ENCODE measurements at regions not wholly inside any gene's neighbourhood (a gene's known extent, or its start where the extent isn't known, plus 50 kb on each side); places are given as distances from the start of the nearest gene placed in this dataset.

- Histone ChIP-seq H3K79me2 (ENCODE audit: control insufficient read depth, insufficient read depth, low read length) (no peaks in the 10 kb centered on the region), H2AFZ (ENCODE audit: low read depth, low read length) (no peak overlapping the region), H3K9ac (replicated peaks; ENCODE audit: extremely low read depth, insufficient read depth, low read length) (no peak overlapping the region), H3K9me3 (replicated peaks; ENCODE audit: control insufficient read depth, insufficient read depth, low read length) (peaks cover 4% of the 10 kb centered on the region), H3K27ac (ENCODE audit: insufficient read depth, low read depth, low read length) (no peak overlapping the region), H3K4me3 (replicated peaks in 1 of 3; ENCODE audit: insufficient read depth in 1 of 3, low read depth in 1 of 3, low read length in 3 of 3) (no peak overlapping the region), H3K4me1 (ENCODE audit: control insufficient read depth, extremely low read depth, insufficient read depth, low read length) (no peaks in the 10 kb centered on the region), H3K9me1 (replicated peaks; ENCODE audit: control insufficient read depth, extremely low read depth, insufficient read depth, low read length) (no peaks in the 10 kb centered on the region), H3K4me2 (ENCODE audit: insufficient read depth, low read length) (no peak overlapping the region), H3K36me3 (ENCODE audit: control insufficient read depth in 2 of 2, extremely low read depth in 1 of 2, insufficient read depth in 2 of 2, low read length in 2 of 2) (no peaks in the 10 kb centered on the region), H3K27me3 (ENCODE audit: control insufficient read depth in 2 of 2, insufficient read depth in 2 of 2, low read length in 2 of 2) (no peaks in the 10 kb centered on the region), H4K20me1 (replicated peaks; ENCODE audit: control insufficient read depth, extremely low read depth, insufficient read depth, low read length) (no peaks in the 10 kb centered on the region)
- no peak for TF ChIP-seq GATA2 (IDR thresholded peaks at IDR 0.05; ENCODE audit: insufficient read depth, insufficient read length, low read depth, low read length)
- dilution Hi-C loops (cut with MboI; ENCODE audit: extremely low pct_ligation_motif_present, low sequenced_read_pairs) = no loop called here
- no TSS peak for BruUV-seq (replicated peaks)
- no peak for DNase-seq (ENCODE audit: low read depth, low spot score)
- ChIA-PET CTCF (no interaction called here), POLR2A (no interaction called here)
- intact Hi-C loops (cut with micrococcal nuclease) = no loop called here
- no peak for FAIRE-seq
These were observed 701.9 kb downstream of the EDEM1 start for GRCh38 chr3:5889374-5889773.

- CTCF ChIA-PET = no interaction called here
- no peaks in the 10 kb centered on the region for H3K4me1 ChIP-seq (ENCODE audit: control insufficient read depth, extremely low read depth, insufficient read depth, low read length)
- no peaks in the 10 kb centered on the region for H4K20me1 ChIP-seq (replicated peaks; ENCODE audit: control insufficient read depth, extremely low read depth, insufficient read depth, low read length)
- H3K27me3 ChIP-seq (ENCODE audit: control insufficient read depth in 2 of 2, insufficient read depth in 2 of 2, low read length in 2 of 2) = no peaks in the 10 kb centered on the region
- DNase-seq (ENCODE audit: low read depth, low spot score) (no peak), FAIRE-seq (no peak)
- H3K9me3 ChIP-seq (replicated peaks; ENCODE audit: control insufficient read depth, insufficient read depth, low read length) = peaks cover 4% of the 10 kb centered on the region
- intact Hi-C loops (cut with micrococcal nuclease) = no loop called here
- dilution Hi-C loops (cut with MboI; ENCODE audit: extremely low pct_ligation_motif_present, low sequenced_read_pairs) = no loop called here
- no peaks in the 10 kb centered on the region for H3K79me2 ChIP-seq (ENCODE audit: control insufficient read depth, insufficient read depth, low read length)
- no peak for TF ChIP-seq JUN (IDR thresholded peaks at IDR 0.05; ENCODE audit: borderline replicate concordance, insufficient read depth, insufficient read length, low read depth)
- no peak for TF ChIP-seq POLR2AphosphoS5 (IDR thresholded peaks at IDR 0.05; ENCODE audit: insufficient read depth, low read depth, low read length)
- no peak for TF ChIP-seq MAX (IDR thresholded peaks at IDR 0.05; ENCODE audit: insufficient read depth, insufficient read length)
- no peak for TF ChIP-seq POLR2A (IDR thresholded peaks at IDR 0.05; ENCODE audit: low read depth, low read length)
- TF ChIP-seq CTCF (IDR thresholded peaks at IDR 0.05; ENCODE audit: extremely low read depth in 1 of 2, insufficient read depth in 1 of 2, low read depth in 1 of 2, low read length in 2 of 2) = no peak
- TF ChIP-seq EZH2 (IDR thresholded peaks at IDR 0.05; ENCODE audit: borderline replicate concordance, low read depth, low read length, severe bottlenecking) = no peak
- TF ChIP-seq GATA2 (IDR thresholded peaks at IDR 0.05; ENCODE audit: insufficient read depth, insufficient read length, low read depth, low read length) = no peak
- TF ChIP-seq MYC (IDR thresholded peaks at IDR 0.05; ENCODE audit: low read depth, low read length) = no peak
- no peak for TF ChIP-seq FOS (IDR thresholded peaks at IDR 0.05; ENCODE audit: borderline replicate concordance, insufficient read depth, low read length)
- POLR2A ChIA-PET = no interaction called here
- H3K9ac ChIP-seq (replicated peaks; ENCODE audit: extremely low read depth, insufficient read depth, low read length) = no peak overlapping the region
- H3K9me1 ChIP-seq (replicated peaks; ENCODE audit: control insufficient read depth, extremely low read depth, insufficient read depth, low read length) = no peaks in the 10 kb centered on the region
- BruUV-seq (replicated peaks) = no TSS peak
- no peak overlapping the region for H3K4me3 ChIP-seq (replicated peaks in 1 of 3; ENCODE audit: insufficient read depth in 1 of 3, low read depth in 1 of 3, low read length in 3 of 3)
- no peaks in the 10 kb centered on the region for H3K36me3 ChIP-seq (ENCODE audit: control insufficient read depth in 2 of 2, extremely low read depth in 1 of 2, insufficient read depth in 2 of 2, low read length in 2 of 2)
- H3K4me2 ChIP-seq (ENCODE audit: insufficient read depth, low read length) = no peak overlapping the region
- no peak overlapping the region for H2AFZ ChIP-seq (ENCODE audit: low read depth, low read length)
- no peak overlapping the region for H3K27ac ChIP-seq (ENCODE audit: insufficient read depth, low read depth, low read length)
These were observed 704.2 kb downstream of the EDEM1 start for GRCh38 chr3:5891711-5892110.

Data from endothelial cell of umbilical vein (primary cell).